Mesenchymal stem cell (in vitro differentiated cells and primary cell): ENCODE measurements at regions not wholly inside any gene's neighbourhood (a gene's known extent, or its start where the extent isn't known, plus 50 kb on each side); places are given as distances from the start of the nearest gene placed in this dataset.

Experiments
- DNase-seq: peaks from one replicate; pipeline ENCODE4 v3.0.0-alpha.2; 2013
- H2AFZ ChIP-seq: one replicate; pipeline ENCODE4 v1.6.1; 2013; ENCODE audit warnings: low read depth, mild to moderate bottlenecking, control low read depth, inconsistent platforms, low read length, moderate library complexity
- H2AK5ac ChIP-seq: 2 replicates; pipeline ENCODE4 v1.6.1; 2013; ENCODE audit warnings: low read length, moderate library complexity, mild to moderate bottlenecking, inconsistent platforms; ENCODE audit not compliant: severe bottlenecking
- H2BK120ac ChIP-seq: one replicate; pipeline ENCODE4 v1.6.1; 2013; ENCODE audit warnings: low read depth, mild to moderate bottlenecking, inconsistent platforms, low read length, moderate library complexity
- H2BK12ac ChIP-seq, 2 experiments: one replicate each; pipeline ENCODE4 v1.6.1; 2013; ENCODE audit warnings: inconsistent platforms in 2 of 2, low read length in 2 of 2, mild to moderate bottlenecking in 2 of 2, moderate library complexity in 2 of 2, control low read depth in 1 of 2
- H2BK15ac ChIP-seq: one replicate; pipeline ENCODE4 v1.6.1; 2013; ENCODE audit warnings: mild to moderate bottlenecking, low read depth, inconsistent platforms; ENCODE audit not compliant: poor library complexity, severe bottlenecking
- H2BK5ac ChIP-seq: 2 replicates; pipeline ENCODE4 v1.6.1; 2013; ENCODE audit warnings: low read depth, mild to moderate bottlenecking, low read length, control low read depth, inconsistent platforms; ENCODE audit not compliant: poor library complexity, severe bottlenecking
- H3K14ac ChIP-seq, 2 experiments: one replicate each; pipeline ENCODE4 v1.6.1; 2013; ENCODE audit warnings: inconsistent platforms in 2 of 2, low read length in 2 of 2, control low read depth in 1 of 2, mild to moderate bottlenecking in 1 of 2, moderate library complexity in 1 of 2
- H3K18ac ChIP-seq, 2 experiments: one replicate each; pipeline ENCODE4 v1.6.1; 2013; ENCODE audit warnings: inconsistent platforms in 2 of 2, low read length in 2 of 2, control low read depth in 1 of 2, low read depth in 1 of 2, mild to moderate bottlenecking in 1 of 2
- H3K23ac ChIP-seq, 2 experiments: one replicate each; pipeline ENCODE4 v1.6.1; 2013; ENCODE audit warnings: inconsistent platforms in 2 of 2, low read length in 2 of 2, mild to moderate bottlenecking in 2 of 2, moderate library complexity in 2 of 2, control low read depth in 1 of 2
- H3K27ac ChIP-seq: 2 replicates; pipeline ENCODE4 v1.5.1; 2013; ENCODE audit warnings: mild to moderate bottlenecking, moderate library complexity, low read length, control low read depth, inconsistent platforms; ENCODE audit not compliant: poor library complexity, severe bottlenecking
- H3K27me3 ChIP-seq, 2 experiments: 2 replicates each; pipeline versions ENCODE4 v1.6.1 to v1.7.0; 2013; ENCODE audit warnings: low read length in 2 of 2, mild to moderate bottlenecking in 2 of 2, moderate library complexity in 2 of 2, control low read depth in 1 of 2, inconsistent platforms in 1 of 2; ENCODE audit not compliant: control insufficient read depth in 1 of 2, insufficient read depth in 1 of 2
- H3K36me3 ChIP-seq, 2 experiments: 2 replicates each; pipeline versions ENCODE4 v1.6.1 to v1.7.0; 2013; ENCODE audit warnings: low read length in 2 of 2, control low read depth in 1 of 2, inconsistent platforms in 1 of 2, low read depth in 1 of 2, mild to moderate bottlenecking in 1 of 2; ENCODE audit not compliant: insufficient read depth in 2 of 2, control insufficient read depth in 1 of 2
- H3K4ac ChIP-seq, 2 experiments: one replicate each; pipeline ENCODE4 v1.6.1; 2013; ENCODE audit warnings: inconsistent platforms in 2 of 2, low read length in 2 of 2, mild to moderate bottlenecking in 2 of 2, moderate library complexity in 2 of 2, control low read depth in 1 of 2, low read depth in 1 of 2
- H3K4me1 ChIP-seq: 2 replicates; pipeline ENCODE4 v1.6.1; 2013; ENCODE audit warnings: low read depth, low read length, control low read depth; ENCODE audit not compliant: control insufficient read depth, insufficient read depth
- H3K4me2 ChIP-seq: 2 replicates; pipeline ENCODE4 v1.6.1; 2013; ENCODE audit warnings: low read length, mild to moderate bottlenecking, inconsistent platforms; ENCODE audit not compliant: poor library complexity, severe bottlenecking
- H3K4me3 ChIP-seq, 2 experiments: 2 replicates each; pipeline versions ENCODE4 v1.5.1 to v1.7.0; 2013; ENCODE audit warnings: low read length in 2 of 2, mild to moderate bottlenecking in 2 of 2, control low read depth in 1 of 2, low read depth in 1 of 2; ENCODE audit not compliant: insufficient read depth in 1 of 2
- H3K79me1 ChIP-seq: replicated peaks from 2 replicates; pipeline ENCODE4 v1.6.1; 2013; ENCODE audit warnings: mild to moderate bottlenecking, control low read depth, low read length, inconsistent platforms; ENCODE audit not compliant: poor library complexity, severe bottlenecking
- H3K9ac ChIP-seq: 2 replicates; pipeline ENCODE4 v1.7.0; 2013; ENCODE audit warnings: mild to moderate bottlenecking, low read length, moderate library complexity
- H3K9me3 ChIP-seq: 2 replicates; pipeline ENCODE4 v1.7.0; 2013; ENCODE audit warnings: mild to moderate bottlenecking, low read length; ENCODE audit not compliant: control insufficient read depth
- H4K8ac ChIP-seq: one replicate; pipeline ENCODE4 v1.6.1; 2013; ENCODE audit warnings: inconsistent platforms, mild to moderate bottlenecking, low read length, moderate library complexity
- H4K91ac ChIP-seq: one replicate; pipeline ENCODE4 v1.6.1; 2013; ENCODE audit warnings: mild to moderate bottlenecking, low read length, inconsistent platforms
- WGBS: methylation state at CpG from one replicate; pipeline ENCODE4 v1.1.7; 2013; ENCODE audit warnings: mixed read lengths; 5-methylcytosine and 5-hydroxymethylcytosine counted together

DNA sequence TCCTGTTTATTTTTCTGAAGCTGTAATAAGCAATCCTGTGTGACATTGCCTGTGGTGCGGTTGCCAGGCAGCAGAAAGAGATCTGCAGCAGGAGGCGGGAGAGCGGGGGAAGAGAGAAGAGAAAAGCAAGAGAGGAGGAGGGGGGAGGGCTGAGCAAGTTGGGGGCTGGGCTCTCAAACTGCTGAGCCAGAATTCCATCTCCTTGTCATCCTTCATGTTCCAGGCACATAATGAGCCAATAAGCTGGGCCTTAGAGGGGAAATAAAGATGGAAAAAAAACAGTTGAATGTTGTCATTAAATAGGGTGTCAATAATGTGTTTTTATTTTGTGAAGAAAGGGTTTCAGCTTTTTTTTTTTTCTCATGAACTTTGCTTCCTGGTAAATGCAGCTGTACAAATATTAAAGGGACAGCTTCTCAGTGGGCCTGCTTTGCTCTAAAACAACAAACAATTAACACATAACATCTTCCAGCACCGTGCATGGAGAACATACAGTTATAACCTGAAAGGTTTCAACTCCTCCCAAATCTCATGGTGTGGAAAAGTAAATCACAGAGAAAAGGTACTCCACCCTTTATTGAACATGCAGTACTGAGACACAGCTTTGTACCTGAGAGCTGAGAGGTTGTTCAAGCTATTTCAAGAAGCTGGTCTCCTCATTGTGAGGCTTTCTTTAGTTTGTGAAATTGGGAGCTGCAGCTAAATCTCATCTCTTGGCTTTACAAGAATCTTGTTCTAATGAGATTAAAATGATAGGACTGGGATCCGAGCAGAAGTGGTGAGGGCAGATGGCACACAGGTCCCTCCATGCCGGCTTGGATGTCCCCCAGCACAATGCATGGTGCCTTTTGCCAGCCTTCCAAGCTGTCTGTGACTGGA lies 451.1 kb upstream of the KCNMB2 start:
- Histone ChIP-seq H2BK5ac (no peak overlapping the region), H2BK15ac (peak overlapping the region; percentile 70), H3K23ac (no peak overlapping the region), H3K27me3 (no peaks in the 10 kb centered on the region), H2AK5ac (peak overlapping the region; percentile 36), H3K18ac (peak overlapping the region; percentile 25 to 77), H3K4me3 (no peak overlapping the region), H3K27ac (peak overlapping the region; percentile 14), H3K9me3 (no peaks in the 10 kb centered on the region), H3K4ac (peak overlapping the region in 1 of 2 experiments; percentile 34), H3K9ac (peak overlapping the region; percentile 53), H2AFZ (no peak overlapping the region), H2BK120ac (peak overlapping the region; percentile 45), H3K79me1 (no peaks in the 10 kb centered on the region), H3K14ac (peak overlapping the region in 1 of 2 experiments; percentile 13), H2BK12ac (peak overlapping the region; percentile 40 to 93), H4K8ac (peak overlapping the region; percentile 85), H4K91ac (peak overlapping the region; percentile 70), H3K4me1 (peaks cover 6% of the 10 kb centered on the region), H3K36me3 (no peaks in the 10 kb centered on the region), H3K4me2 (no peak overlapping the region)
- 24% methylated on average over 5 of the region's 6 CpGs for WGBS
- DNase-seq: peak; percentile 91

DNA sequence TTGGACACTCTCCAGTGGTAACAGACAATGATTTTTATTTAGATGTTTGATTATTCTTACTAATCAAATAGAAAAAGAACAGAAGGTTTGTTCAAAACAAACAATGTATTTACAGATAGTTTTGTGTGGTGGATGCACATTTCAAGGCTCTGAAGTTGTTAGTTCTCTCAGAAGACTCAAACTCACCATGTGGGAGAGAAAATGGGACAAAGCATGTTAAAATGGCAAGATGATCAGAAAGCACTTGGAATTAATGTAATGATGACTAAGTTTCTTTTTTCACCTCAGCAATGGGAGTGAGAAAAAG lies 450.5 kb upstream of the KCNMB2 start:
- Histone ChIP-seq H2BK120ac (peak overlapping the region; percentile 45), H3K27ac (peak overlapping the region; percentile 14), H2AFZ (no peak overlapping the region), H3K4me2 (no peak overlapping the region), H3K23ac (no peak overlapping the region), H3K14ac (peak overlapping the region in 1 of 2 experiments; percentile 13), H3K9me3 (no peaks in the 10 kb centered on the region), H3K4ac (peak overlapping the region in 1 of 2 experiments; percentile 34), H3K9ac (no peak overlapping the region), H2AK5ac (peak overlapping the region; percentile 36), H3K36me3 (no peaks in the 10 kb centered on the region), H3K4me1 (peaks cover 6% of the 10 kb centered on the region), H3K27me3 (no peaks in the 10 kb centered on the region), H4K91ac (peak overlapping the region; percentile 70), H3K4me3 (no peak overlapping the region), H2BK15ac (peak overlapping the region; percentile 70), H2BK12ac (peak overlapping the region; percentile 40 to 93), H3K18ac (peak overlapping the region; percentile 25 to 77), H4K8ac (peak overlapping the region; percentile 85), H2BK5ac (no peak overlapping the region), H3K79me1 (no peaks in the 10 kb centered on the region)
- DNase-seq: no peak

DNA sequence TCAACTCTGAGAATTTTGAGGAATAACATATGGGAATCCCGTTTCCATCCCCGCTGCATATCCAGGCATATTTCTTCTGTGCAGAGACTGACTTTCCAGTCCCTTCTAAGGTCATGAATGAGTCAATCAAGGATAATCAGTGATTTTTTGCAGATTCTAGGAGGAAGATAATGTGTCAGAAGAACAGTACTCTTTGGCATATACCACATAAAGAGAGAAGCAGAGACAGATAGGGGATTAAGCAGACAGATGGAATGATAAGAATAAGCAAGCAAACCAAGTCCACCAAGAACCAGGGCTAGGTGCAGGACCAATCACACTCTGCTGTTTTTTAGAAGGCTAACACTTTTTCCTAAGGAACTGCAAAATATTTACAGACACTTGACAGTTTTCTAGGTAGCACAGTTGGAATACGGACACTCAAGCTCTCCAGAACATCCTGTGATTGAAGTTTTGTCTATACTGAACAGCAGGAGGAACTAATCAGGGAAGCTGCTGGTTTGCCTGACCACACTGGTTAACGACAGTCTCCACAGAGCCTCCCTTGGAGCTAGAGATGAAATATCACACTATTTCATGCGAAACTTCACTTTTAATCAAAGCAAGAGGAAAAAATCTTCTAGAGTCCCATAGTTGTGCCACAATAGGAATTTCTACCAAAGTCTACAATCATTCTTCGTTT lies 450.0 kb upstream of the KCNMB2 start:
- H3K79me1 ChIP-seq: no peaks in the 10 kb centered on the region
- H2BK5ac ChIP-seq: no peak overlapping the region
- H3K4me2 ChIP-seq: no peak overlapping the region
- H2BK12ac ChIP-seq: no peak overlapping the region
- peak overlapping the region in 1 of 2 experiments; percentile 37 for H3K18ac ChIP-seq
- H3K4me3 ChIP-seq: no peak overlapping the region
- no peaks in the 10 kb centered on the region for H3K9me3 ChIP-seq
- no peak overlapping the region for H2AK5ac ChIP-seq
- no peak overlapping the region for H3K23ac ChIP-seq
- no peak overlapping the region for H3K27ac ChIP-seq
- H3K36me3 ChIP-seq: no peaks in the 10 kb centered on the region
- peak; percentile 17 for DNase-seq
- no peak overlapping the region for H2BK120ac ChIP-seq
- H4K8ac ChIP-seq: no peak overlapping the region
- H3K4me1 ChIP-seq: peaks cover 6% of the 10 kb centered on the region
- no peak overlapping the region for H3K4ac ChIP-seq
- H2AFZ ChIP-seq: no peak overlapping the region
- H3K9ac ChIP-seq: no peak overlapping the region
- no peak overlapping the region for H4K91ac ChIP-seq
- no peaks in the 10 kb centered on the region for H3K27me3 ChIP-seq
- H3K14ac ChIP-seq: no peak overlapping the region
- no peak overlapping the region for H2BK15ac ChIP-seq
- WGBS: 65% methylated on average over 5 of the region's 6 CpGs

DNA sequence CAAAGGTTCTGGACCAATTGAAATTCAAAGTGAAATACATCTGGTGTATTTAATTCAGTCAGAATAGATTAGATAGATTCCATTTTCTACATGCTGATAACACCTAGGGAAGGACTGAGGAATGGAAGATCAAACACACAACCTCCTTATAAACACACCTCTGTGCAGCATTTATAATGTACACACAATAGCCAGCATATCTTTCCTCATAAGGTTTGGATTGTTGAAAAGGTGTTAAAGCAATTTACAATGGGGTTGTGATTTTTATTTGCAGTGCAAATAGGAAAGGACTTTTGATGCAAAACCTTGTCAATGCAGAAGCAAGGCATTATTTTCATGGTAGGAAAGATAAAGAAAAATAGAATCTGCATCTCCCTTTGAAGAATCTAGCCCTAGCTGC lies 448.9 kb upstream of the KCNMB2 start:
- Histone ChIP-seq H3K4me3 (no peak overlapping the region), H2BK120ac (no peak overlapping the region), H3K4me1 (peaks cover 6% of the 10 kb centered on the region), H2AK5ac (no peak overlapping the region), H3K18ac (no peak overlapping the region), H2BK12ac (no peak overlapping the region), H3K9ac (no peak overlapping the region), H3K27me3 (no peaks in the 10 kb centered on the region), H3K36me3 (no peaks in the 10 kb centered on the region), H4K91ac (no peak overlapping the region), H4K8ac (no peak overlapping the region), H3K9me3 (no peaks in the 10 kb centered on the region), H3K14ac (no peak overlapping the region), H3K4ac (no peak overlapping the region), H3K27ac (no peak overlapping the region), H2AFZ (no peak overlapping the region), H3K79me1 (no peaks in the 10 kb centered on the region), H2BK5ac (no peak overlapping the region), H2BK15ac (no peak overlapping the region), H3K23ac (no peak overlapping the region), H3K4me2 (no peak overlapping the region)
- no peak for DNase-seq
